Caco-2 (cell line): ENCODE measurements at regions not wholly inside any gene's neighbourhood (a gene's known extent, or its start where the extent isn't known, plus 50 kb on each side); places are given as distances from the start of the nearest gene placed in this dataset.
"Not testable (repeated sequence)": the region's sequence is repeated elsewhere in the genome, so short reads cannot be mapped to it uniquely, and the experiment has no call there.

Source experiments
- BruUV-seq: library from RNA; stranded (reverse); fragments of 400-500 nt; replicated peaks from 2 replicates; lab custom pipeline; 2021; lab: Mats Ljungman, UMichigan
- CTCF ChIA-PET: fragments of 300-600 bp; sonication (Branson Sonifier 250); formaldehyde crosslinking; loops from one replicate; lab custom pipeline; 2022; ENCODE audit warnings: antibody characterized with exemption; lab: Charles Lee
- POLR2A ChIA-PET: fragments of 300-600 bp; sonication (Branson Sonifier 250); formaldehyde crosslinking; loops from one replicate; lab custom pipeline; 2022; ENCODE audit warnings: antibody characterized with exemption; lab: Charles Lee
- DNase-seq, 2 experiments: peaks; one replicate each; pipeline versions ENCODE4 v3.0.0 to v3.0.0-alpha.2; 2020 to 2022
- H3K27me3 ChIP-seq: replicated peaks from 2 replicates; pipeline ENCODE4 v1.6.0; 2011; ENCODE audit warnings: low read length; ENCODE audit not compliant: control insufficient read depth, insufficient read depth
- H3K36me3 ChIP-seq: 2 replicates; pipeline ENCODE4 v1.5.1; 2011; ENCODE audit warnings: low read length; ENCODE audit not compliant: control insufficient read depth, insufficient read depth
- H3K4me1 ChIP-seq: fragments of 250-450 bp; sonication (Bioruptor Pico); 2 replicates; pipeline ENCODE4 v1.5.1; 2020; ENCODE audit warnings: mild to moderate bottlenecking
- H3K4me3 ChIP-seq: 2 replicates; pipeline ENCODE4 v1.5.1; 2011; ENCODE audit warnings: low read depth, mild to moderate bottlenecking, control low read depth, low read length
- H3K9me3 ChIP-seq: fragments of 250-450 bp; sonication (Bioruptor Pico); 2 replicates; pipeline ENCODE4 v1.5.1; 2020; ENCODE audit warnings: mild to moderate bottlenecking, moderate library complexity
- H3K27ac Mint-ChIP-seq: one replicate; pipeline ENCODE4 v1.8.0; 2022; ENCODE audit warnings: mixed read lengths; ENCODE audit not compliant: unreplicated experiment
- H3K27me3 Mint-ChIP-seq: one replicate; pipeline ENCODE4 v1.8.0; 2022; ENCODE audit warnings: mixed read lengths; ENCODE audit not compliant: insufficient read depth, unreplicated experiment
- H3K36me3 Mint-ChIP-seq: one replicate; pipeline ENCODE4 v1.8.0; 2022; ENCODE audit warnings: mild to moderate bottlenecking, mixed read lengths; ENCODE audit not compliant: insufficient read depth, unreplicated experiment
- H3K4me1 Mint-ChIP-seq: one replicate; pipeline ENCODE4 v1.8.0; 2022; ENCODE audit warnings: low read depth, mixed read lengths; ENCODE audit not compliant: unreplicated experiment
- H3K4me3 Mint-ChIP-seq: one replicate; pipeline ENCODE4 v1.8.0; 2022; ENCODE audit warnings: mild to moderate bottlenecking, moderate library complexity, mixed read lengths; ENCODE audit not compliant: unreplicated experiment
- H3K9me3 Mint-ChIP-seq: one replicate; pipeline ENCODE4 v1.8.0; 2022; ENCODE audit warnings: mixed read lengths; ENCODE audit not compliant: unreplicated experiment
- intact Hi-C: fragments of 100-400 bp; cut with micrococcal nuclease; formaldehyde crosslinking; loops from one replicate; pipeline ENCODE4 v1.10.0; 2022; ENCODE audit not compliant: unreplicated experiment
- TF ChIP-seq, protein P1 (sequence below), 2 experiments: fragments of 200-600 bp in 1 of 2; IDR thresholded peaks; 1 replicate in 1 of 2; 2 replicates in 1 of 2; pipeline versions ENCODE4 v1.5.1 to v1.8.0; 2011 to 2022; ENCODE audit warnings: antibody characterized with exemption in 1 of 2, control low read depth in 1 of 2, inconsistent platforms in 1 of 2, low read depth in 1 of 2, low read length in 1 of 2, mild to moderate bottlenecking in 1 of 2, moderate library complexity in 1 of 2; ENCODE audit not compliant: insufficient read depth in 1 of 2, severe bottlenecking in 1 of 2, unreplicated experiment in 1 of 2

DNA sequence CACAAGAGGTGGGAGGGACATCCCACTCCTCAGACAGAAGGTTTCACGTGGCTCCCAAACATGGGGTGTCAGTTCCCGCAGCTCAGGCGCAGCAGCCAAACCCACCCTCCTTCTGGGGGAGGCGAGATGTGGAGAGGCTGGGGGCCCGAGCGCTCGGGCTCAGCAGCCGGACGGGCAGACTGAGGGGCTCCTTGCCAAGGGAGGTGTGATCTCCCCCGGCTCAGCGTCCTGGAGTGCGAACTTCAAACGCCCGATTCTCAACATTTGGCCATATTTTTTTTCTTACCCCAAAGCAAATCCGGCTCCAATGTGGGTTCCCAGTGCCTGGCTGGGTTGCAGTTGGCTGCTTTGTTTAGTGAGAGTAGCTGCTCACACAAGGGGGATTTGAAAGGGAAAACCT lies 477.9 kb downstream of the MN1 start:
- no peaks in the 10 kb centered on the region for H3K4me1 Mint-ChIP-seq
- H3K27me3 Mint-ChIP-seq = peaks cover 6% of the 10 kb centered on the region
- CTCF ChIA-PET = no interaction called here
- H3K4me1 ChIP-seq = no peaks in the 10 kb centered on the region
- BruUV-seq = no TSS peak
- no peak overlapping the region for H3K27ac Mint-ChIP-seq
- no peaks in the 10 kb centered on the region for H3K36me3 Mint-ChIP-seq
- no peaks in the 10 kb centered on the region for H3K36me3 ChIP-seq
- no peak overlapping the region for H3K4me3 ChIP-seq
- intact Hi-C loops = no loop called here
- no peaks in the 10 kb centered on the region for H3K9me3 ChIP-seq
- TF ChIP-seq, protein P1, sequence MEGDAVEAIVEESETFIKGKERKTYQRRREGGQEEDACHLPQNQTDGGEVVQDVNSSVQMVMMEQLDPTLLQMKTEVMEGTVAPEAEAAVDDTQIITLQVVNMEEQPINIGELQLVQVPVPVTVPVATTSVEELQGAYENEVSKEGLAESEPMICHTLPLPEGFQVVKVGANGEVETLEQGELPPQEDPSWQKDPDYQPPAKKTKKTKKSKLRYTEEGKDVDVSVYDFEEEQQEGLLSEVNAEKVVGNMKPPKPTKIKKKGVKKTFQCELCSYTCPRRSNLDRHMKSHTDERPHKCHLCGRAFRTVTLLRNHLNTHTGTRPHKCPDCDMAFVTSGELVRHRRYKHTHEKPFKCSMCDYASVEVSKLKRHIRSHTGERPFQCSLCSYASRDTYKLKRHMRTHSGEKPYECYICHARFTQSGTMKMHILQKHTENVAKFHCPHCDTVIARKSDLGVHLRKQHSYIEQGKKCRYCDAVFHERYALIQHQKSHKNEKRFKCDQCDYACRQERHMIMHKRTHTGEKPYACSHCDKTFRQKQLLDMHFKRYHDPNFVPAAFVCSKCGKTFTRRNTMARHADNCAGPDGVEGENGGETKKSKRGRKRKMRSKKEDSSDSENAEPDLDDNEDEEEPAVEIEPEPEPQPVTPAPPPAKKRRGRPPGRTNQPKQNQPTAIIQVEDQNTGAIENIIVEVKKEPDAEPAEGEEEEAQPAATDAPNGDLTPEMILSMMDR (IDR thresholded peaks at IDR 0.05; ENCODE audit: insufficient read depth in 1 of 2, low read depth in 1 of 2, low read length in 1 of 2, severe bottlenecking in 1 of 2, unreplicated experiment in 1 of 2) = no peak
- no peaks in the 10 kb centered on the region for H3K9me3 Mint-ChIP-seq
- POLR2A ChIA-PET = no interaction called here
- no peaks in the 10 kb centered on the region for H3K27me3 ChIP-seq
- H3K4me3 Mint-ChIP-seq = no peak overlapping the region
- no peak for DNase-seq

DNA sequence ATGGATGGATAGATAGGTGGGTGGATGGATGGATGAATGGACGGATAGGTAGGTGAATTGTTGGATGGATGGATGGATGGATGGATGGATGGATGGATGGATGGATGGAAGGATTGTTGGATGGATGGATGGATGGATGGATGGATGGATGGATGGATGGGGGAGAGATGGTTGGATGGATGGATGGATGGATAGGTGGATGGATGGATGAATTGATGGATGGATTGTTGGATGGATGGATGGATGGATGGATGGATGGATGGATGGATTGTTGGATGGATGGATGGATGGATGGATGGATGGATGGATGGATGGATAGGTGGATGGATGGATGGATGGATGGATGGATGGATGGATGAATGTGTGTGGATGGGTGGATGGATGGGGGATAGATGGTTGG lies 476.6 kb downstream of the MN1 start:
- BruUV-seq, H3K4me1 ChIP-seq, H3K36me3 ChIP-seq, DNase-seq, H3K27ac Mint-ChIP-seq, POLR2A ChIA-PET, intact Hi-C loops, H3K27me3 ChIP-seq, H3K9me3 ChIP-seq, H3K27me3 Mint-ChIP-seq, CTCF ChIA-PET, H3K4me3 Mint-ChIP-seq, H3K4me1 Mint-ChIP-seq, H3K36me3 Mint-ChIP-seq, H3K9me3 Mint-ChIP-seq, H3K4me3 ChIP-seq: not testable (repeated sequence)

DNA sequence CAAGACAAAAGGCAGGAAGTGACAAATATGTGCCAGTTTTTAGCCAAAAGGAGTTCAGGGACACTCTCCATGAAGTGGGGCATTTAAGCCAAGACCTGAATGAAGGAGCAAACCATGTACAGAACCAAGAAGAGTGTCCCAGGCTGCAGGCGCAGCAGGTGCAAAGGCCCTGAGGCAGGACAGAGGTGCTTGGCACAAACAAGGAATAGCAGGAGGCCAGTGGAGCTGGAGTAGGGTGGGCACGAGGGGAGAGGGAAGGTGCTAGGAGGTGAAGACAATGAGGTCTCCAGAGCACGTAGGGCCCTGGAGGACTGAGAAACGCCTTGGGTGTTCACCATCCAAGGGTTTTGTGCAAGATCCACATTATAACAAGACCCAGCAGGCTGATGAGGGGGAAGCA lies 474.1 kb downstream of the MN1 start:
- Histone ChIP-seq H3K4me1 (no peaks in the 10 kb centered on the region), H3K36me3 (no peaks in the 10 kb centered on the region), H3K9me3 (no peaks in the 10 kb centered on the region), H3K27me3 (no peaks in the 10 kb centered on the region), H3K4me3 (no peak overlapping the region)
- POLR2A ChIA-PET = no interaction called here
- Mint-ChIP-seq H3K27me3 (peaks cover 3% of the 10 kb centered on the region), H3K4me3 (no peak overlapping the region), H3K4me1 (no peaks in the 10 kb centered on the region), H3K9me3 (no peaks in the 10 kb centered on the region), H3K36me3 (no peaks in the 10 kb centered on the region), H3K27ac (no peak overlapping the region)
- DNase-seq = no peak
- intact Hi-C loops = no loop called here
- CTCF ChIA-PET = no interaction called here
- TF ChIP-seq, protein P1 (IDR thresholded peaks at IDR 0.05; ENCODE audit: insufficient read depth in 1 of 2, low read depth in 1 of 2, low read length in 1 of 2, severe bottlenecking in 1 of 2, unreplicated experiment in 1 of 2) = no peak
- no TSS peak for BruUV-seq
